GM19438 (cell line): ENCODE measurements at regions not wholly inside any gene's neighbourhood (a gene's known extent, or its start where the extent isn't known, plus 50 kb on each side); places are given as distances from the start of the nearest gene placed in this dataset.

Experiments used
- ATAC-seq: cut with Tn5 transposase; IDR thresholded peaks from one replicate; pipeline ENCODE4 v1.9.1; 2021; ENCODE audit warnings: low read depth; ENCODE audit not compliant: unreplicated experiment

DNA sequence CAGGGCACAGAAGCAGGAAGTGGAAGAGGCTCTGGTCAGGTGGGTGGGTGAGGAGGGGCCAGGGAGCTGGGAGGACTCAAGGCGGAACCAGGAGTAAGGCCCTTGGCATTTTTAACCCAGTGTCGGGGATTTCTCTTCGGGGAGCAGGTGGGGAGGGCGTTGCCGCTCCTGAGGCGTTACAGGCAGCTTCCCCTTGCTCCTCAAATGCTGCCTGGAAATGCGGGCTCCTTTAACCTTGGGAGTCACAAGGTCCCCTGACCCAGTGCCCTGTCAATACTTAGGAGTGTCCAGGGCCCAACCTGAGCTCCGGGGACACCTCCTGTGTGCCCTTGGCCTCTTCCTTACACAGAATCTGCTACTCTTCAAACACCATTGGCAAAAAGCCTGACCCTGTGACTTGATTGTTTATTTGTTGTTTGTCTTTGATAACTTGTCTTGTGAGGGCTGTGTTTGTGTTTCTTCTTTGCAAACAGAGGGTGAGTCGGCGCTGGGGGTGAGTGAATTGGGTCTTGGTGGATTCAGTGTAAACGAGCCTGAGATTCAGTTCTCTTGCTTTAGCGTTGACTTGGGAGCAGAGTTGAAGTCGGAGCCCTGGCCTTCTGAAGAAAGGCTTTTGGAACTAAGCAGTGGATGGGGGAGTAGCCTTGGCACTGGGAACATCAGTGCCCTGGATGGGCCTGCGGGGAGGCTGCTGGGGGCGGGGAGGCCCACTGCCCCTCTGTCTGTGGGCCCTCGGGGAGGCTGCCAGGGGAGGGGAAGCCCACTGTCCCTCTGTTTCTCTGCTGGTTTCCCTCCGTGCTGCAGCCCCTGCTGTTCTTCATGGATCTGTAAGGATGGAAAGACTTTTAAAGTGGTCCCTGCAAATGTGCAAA is 300.7 kb upstream of the IRX4 start:
- no peak for ATAC-seq

DNA sequence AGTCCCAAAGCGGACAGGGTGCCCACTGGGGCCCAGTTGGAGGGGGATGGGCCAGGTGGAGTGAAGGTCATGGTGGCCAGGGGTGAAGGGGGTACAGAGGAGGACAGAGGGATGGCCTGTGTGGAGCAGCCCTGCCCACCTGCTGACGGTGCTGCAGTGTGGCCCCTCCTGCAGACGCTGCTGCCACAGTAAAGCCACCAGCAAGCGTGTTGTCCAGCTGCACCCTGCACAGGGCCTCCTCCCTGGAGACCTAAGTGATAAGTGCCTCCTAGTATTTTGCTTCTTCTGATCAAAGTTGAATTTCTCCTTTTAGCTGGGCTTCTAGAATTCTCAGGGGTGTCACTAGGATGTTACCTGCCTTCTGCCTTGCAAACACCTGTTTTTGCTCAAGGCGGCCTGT is 299.3 kb upstream of the IRX4 start:
- no peak for ATAC-seq

DNA sequence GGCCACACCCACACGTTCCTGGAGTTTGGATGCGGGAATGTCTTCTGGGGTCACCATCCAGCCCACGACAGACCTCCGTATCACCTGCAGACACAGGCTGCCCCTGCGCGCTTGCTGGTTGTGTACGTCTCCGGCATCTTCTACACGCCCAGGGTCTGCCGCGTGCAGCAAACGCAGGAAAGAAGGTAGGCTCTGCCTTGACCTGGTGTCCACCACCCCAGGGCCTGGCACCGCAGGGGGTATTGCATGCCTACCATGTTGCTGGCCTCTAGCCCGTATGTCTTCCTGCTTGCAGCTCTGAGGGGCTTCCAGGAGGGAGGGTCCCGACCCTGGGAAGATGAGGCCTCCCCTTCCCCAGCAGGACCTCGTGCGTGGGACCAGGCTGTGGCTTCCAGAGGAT is 298.8 kb upstream of the IRX4 start:
- no peak for ATAC-seq

DNA sequence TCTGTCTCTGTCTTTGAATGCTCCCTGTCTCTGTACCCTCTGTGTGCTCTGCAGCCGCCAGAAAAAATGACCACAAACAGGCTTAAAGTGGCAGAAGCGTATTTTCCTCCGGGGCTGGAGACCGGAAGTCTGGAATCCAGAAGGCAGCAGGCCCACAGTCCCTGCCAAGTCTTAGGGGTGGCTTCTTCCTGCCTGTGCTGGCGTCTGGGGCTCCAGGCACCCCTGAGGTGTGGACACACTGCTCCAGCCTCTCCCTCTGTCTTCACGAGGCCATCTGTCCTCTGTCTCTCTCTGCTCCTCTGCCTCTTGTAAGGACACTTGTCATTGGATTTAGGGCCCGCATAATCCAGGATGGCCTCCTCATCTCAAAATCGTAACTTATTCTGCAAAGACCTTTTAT is 298.4 kb upstream of the IRX4 start:
- ATAC-seq: no peak

DNA sequence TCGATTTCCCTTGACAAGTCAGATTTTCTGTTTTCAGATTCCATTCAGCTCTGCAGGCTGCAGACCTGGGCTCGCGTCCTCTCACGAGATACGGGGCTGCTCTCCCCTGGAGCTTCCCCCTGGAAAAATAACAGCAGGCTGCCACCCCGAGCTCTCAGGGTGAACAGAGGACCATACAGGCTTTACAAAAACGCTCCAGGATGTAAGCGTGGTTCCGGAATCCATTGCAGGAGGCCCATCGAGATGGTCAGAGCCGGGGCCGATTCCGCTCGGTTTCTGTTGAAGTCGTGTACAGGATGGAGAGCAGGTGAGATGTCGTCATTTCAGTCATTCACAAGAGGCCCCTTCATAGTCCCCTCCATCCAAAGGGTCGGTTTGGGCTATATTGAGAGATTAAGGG is 297.7 kb upstream of the IRX4 start:
- no peak for ATAC-seq

DNA sequence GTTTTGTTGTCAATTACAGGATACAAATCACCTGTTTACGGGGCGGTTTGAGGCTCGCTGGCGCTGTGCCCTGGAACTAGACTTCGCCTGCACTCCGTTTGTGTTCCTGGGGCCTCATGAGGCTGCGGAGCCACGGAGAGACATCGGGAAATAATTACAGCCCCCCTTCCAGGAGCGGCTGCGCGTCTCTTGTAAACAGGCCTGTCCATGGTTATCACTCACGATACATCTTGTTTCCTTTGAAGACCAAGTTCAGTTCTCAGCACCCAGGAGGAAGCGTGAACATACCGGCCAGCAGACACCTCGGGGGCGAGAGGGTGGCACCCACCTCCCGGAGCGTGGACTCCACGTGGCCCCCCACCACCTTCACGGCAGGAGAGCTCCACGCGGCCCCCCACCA is 297.1 kb upstream of the IRX4 start:
- ATAC-seq: no peak

DNA sequence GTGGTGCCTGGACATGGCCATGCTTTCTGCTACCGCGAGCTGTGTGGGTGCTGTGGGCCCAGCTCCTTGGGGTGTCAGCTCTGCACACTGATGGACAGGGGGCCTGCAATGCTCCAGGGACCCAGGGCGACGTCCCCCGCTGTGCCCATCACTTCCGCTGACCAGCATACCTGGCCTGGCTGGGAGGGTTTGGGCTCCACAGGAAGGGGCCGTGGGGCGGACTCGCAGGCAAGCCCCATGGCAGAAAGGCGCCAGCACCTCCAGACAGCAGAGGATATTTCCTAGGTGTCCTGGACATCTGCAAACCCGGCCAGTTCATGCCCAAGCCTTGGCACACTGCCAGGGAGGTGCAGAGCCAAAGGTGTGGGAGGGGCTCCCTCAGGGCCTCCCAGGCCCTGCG is 295.8 kb upstream of the IRX4 start:
- ATAC-seq: no peak

DNA sequence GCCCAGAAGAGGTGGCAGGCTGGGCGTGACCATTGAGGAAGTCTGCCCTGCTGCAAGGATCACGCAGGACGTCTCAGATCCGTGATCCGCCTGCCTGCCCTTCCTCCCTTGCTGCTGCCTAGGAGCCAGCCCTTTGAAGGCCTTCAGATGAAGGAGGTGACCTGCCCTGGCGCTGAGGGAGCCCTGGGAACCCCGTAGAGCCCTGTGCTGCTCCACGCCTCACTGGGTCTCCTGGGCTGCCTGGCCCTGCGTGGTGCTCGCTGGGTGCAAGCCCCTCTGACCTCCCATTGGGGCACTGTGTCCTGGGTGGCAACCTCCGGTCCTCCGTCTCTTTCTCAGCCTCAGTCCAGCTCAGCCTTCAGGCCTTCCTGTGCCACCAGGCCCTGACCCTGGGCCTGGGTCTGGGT is 295.3 kb upstream of the IRX4 start:
- no peak for ATAC-seq

DNA sequence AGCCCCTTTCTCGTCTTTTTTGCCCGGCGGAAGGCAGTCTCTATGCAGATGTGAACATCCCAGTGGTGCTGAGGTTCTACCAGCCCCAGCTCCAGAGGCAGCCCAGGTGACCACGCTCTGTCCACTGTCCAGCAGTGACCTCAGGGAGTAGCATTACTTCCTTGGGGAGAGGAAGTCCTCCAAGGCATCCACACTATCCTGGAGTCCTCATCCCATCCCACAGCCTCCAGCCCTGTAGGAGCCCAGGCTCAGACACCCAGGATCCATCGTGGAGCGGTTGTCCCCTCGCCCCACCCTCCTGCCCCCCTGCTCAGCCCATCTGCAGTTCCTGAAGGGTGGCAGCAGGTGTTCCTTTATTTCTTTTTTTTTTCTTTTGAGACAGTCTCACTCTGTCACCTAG is 294.5 kb upstream of the IRX4 start:
- no peak for ATAC-seq

DNA sequence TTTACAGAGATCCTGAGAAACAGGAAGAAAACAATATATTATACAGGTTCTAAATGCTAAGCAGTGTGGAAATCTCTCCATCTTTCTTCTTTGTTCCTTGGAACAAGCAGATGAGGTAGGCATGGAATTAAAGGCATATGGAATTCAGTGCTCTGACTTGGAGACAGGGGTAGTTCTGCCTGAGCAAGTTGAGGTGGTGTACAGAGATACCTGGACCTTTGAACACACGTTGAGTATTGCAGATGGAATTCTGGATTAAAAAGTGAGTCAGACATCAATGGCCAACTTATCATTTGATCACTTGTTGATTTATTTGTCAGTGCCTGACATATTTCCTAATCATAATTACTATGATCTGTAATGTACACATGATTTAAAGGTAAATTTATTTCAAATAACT is 293.9 kb upstream of the IRX4 start:
- ATAC-seq: no peak

DNA sequence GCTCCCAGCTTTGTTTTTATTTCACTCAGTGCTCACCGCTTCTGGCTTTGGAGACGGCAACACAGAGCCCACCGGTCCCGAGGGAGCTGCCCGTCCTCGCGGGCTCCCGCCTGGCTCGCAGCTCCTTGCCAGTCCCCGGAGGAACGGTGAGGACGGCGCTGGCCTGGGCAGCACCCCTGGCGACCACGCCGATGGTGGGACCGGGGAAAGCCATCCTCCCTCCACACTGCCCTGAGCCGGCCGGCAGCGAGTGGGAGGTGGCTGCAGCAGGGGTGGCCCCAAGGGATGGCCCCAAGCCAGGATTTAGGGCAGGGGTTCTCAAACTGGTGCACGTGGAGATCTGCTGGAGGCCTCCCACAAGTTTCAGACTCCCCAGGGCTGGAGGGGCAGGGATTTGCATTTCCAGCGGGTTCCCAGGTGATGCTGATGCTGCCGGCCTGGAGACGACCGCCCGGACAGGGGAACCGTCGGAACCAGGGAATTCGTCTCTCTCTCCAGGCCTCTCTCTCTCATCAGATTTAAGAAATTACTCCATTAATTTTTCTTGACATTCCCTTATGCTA is 293.2 kb upstream of the IRX4 start:
- no peak for ATAC-seq

DNA sequence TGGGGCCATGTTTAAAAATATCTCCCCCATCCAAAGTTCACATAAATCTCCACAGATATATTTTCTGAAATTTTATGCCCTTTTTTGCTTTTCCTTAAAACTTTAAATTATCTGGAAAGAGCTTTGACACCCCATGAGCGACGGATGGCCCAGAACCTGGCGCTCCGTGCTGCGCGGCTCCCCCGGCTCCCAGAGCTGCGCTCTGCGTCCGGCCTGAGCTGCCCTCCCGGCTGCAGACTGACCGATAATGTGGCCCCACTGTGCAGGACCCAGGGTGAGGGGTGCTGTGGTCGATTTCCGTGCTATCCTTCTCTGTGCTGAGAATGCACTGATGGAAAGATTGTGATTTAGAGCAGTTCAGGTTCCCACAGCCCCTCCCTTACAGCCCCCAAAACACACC is 292.3 kb upstream of the IRX4 start:
- ATAC-seq: no peak

DNA sequence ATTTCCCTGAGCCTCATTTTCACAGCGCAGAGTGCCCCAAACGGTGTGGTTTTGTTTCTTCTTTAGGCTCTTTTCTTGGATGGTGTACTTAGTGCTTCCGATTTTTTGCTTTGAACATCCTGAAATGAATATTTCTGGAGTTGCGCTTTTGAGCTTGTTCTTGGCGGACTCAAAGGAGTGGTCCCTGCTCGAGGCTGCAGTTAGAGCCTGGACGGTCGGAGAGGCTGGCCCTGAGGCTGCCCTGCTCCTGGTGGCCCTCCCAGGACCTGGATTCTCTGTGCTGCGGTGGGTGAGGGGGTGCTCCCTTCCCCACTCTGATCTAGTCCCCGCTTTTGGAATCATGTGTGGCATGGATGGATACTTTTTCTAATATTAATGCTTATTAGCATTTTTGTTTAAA is 291.8 kb upstream of the IRX4 start:
- no peak for ATAC-seq

DNA sequence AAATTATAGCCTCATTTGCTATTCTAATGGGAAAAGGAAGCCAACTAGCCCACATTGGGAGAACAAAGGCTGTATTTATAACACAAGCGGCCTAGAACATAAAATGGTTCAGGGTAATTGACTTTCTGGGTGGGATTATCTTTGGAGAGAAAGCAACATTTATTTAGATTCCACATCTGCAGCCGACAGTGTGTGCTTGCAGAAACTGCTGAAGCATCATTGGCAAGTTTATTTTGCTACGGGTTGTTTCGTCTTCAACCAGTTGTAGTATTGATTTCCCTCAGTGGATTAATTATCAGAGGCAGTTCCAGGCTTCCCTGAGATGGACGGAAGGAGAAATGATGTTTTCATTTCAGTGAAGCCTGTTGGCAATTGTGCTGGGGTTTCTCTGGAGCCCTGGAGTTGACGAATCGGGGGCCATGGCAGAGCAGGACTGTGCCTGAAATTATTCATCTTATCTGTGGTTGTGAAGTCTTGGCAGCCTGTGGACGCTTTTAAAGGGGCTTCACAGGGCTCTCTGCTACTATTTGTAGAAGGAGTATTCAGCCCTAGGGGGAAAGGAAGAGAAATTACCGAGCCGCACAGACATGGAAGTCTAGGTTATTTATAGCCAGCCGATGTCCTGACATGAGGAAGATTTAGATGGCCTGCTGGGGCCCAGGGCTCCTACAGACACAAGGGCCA is 290.6 kb upstream of the IRX4 start:
- ATAC-seq: no peak

DNA sequence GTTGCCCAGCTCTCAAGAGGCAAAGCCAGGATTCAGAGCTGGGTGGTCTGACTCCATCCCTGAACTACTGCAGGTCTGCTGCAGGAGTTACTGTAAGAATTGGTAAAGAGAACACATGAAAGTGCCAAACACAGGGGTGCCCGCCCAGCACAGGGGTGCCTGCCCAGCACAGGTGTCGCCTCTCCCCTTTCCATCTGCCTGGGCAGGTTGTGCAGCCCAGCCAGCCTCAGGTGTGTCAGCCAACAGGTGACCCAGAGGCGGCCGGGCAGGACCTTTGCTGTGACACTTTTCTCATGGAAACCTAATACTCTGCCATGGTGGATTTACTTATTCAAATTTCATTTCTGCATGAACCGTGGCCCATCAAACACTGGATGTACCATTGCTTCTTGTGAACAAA is 289.7 kb upstream of the IRX4 start:
- ATAC-seq: no peak

DNA sequence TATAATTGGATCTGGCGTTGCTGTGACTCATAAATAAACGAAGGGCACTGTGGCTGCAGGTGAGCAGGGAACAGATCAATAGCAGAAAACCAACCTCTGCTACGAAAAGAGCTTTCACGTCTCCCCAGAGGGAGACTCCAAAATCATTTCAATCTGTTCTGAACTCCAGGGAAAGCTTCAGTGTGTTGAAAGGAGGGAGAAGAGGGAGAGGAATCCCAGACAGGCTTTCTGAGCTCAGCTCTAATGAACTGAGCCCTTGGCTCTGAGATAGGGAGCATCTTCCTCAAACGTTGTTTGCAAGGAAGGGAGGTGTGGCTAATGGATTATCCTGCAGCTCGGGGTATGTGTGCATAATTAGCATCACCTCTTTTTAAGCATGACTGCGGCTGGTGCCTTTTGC is 288.0 kb upstream of the IRX4 start:
- no peak for ATAC-seq

DNA sequence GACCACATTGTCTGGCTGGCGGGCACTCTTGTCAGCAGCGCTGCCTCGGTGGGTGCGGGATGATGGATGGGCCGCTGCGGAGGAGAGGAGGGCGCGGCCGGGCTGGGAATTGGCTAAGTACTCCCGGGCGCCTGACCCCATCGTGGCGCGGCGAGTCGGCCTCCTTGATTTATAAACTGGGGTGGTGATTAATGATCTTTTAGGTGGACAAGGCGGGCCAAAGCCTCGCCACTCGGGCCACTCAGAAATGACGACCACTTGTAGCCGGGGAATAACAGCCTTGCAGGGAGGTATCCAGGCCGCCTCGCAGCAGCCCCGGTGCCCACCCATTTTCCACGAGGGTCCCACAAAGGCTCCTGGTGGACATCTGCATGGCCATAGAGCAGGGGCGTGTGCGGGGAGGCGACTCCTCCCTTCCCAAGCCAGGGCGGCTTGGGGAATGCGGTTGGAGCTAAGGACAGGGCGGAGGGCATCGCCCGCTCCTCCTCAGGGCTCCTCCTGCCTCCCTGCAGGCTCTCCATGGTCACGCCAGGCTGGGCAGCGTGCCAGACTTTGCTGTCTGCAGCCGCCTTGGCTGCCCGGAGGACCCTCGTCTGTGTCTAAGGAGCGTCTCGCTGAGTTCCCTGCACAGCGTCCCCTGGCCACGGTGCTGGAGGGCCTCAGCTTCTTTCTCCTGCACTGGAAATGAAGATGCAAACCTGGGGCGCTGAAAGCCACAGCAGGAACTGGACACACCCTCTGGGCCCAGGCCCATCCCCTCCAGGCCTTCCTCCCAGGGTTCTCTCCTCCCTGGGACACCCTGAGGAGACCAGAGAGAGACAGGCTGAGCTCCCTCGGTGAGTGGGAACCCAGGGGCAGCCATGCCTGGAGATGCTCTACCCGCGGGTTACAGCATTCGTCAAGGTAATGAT is 287.4 kb upstream of the IRX4 start:
- ATAC-seq: no peak

DNA sequence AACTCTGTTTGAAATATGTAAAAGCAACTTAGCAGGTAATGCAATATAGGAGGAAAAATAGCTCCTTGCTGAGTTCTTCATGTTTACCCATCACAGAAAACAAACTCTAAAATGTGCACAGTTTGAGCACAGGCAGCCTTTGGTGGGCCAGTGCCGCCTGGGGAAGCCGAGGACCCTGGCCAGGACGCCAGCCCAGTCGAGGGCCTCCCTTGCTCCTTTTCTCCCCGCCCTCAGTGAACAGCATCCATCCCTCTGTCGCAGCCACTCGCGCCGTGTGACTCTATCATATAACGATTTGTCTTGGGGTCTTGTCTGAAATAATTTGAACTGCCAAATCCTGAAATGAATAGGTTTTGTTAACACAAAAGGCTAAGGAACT is 286.7 kb upstream of the IRX4 start:
- ATAC-seq: no peak

DNA sequence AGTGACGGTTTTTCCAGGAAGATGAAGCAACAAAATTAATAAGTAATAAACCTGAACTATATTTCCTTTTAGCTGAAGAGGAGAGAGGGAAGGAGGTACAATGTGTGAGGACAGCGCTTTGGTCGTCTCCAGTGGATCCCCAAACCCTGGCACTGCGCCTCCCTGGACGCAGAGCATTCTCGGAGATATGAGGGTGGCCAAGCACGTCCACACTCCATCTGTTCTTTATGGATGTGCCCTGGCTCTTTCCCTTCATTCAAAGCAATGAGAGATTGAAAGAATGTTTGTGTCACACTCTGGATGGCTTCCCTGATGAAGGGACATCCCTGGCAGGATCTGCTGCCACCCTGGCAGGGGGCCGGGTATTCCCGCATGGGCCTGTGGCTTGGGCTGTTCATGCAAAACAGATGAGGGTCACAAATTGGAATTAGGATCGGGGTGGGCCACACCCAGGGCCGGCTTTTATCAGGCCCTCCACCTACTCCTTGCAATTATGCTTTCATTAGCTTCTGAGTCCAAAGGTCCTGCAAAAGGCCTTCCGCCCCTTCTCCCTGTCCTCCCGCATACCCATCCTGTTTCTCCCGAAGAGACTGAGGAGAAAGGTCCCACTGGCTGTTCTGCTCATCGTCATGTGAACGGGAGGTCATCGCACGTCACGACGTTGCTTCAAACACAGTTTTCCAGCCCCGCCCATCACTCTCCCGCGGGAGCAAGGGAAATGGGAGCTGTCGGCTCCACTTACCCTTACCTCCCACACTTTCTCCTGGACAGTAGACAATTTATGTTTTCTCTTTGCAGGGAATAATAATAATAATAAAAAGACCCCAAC is 286.1 kb upstream of the IRX4 start:
- ATAC-seq: no peak

DNA sequence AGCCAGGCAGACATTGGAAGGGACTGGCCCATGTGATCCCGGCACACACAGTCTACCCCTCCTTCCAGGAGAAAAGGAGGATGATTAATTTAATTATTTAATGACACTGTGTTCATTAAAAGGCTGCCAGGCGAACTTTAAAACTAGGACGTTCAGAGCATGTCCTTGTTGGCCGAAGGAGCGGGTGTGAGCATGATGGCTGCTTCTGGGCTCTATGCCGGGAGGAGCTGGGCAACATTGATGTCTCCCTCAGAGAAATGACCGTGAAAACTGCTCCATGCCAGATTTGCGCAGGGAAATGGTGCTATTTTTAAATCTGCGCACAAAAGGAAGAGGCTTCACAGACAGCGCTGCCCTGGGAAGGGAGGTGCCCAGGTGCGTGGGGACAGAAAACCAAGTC is 284.9 kb upstream of the IRX4 start:
- ATAC-seq: no peak
